GM18508 (cell line): ENCODE measurements at regions not wholly inside any gene's neighbourhood (a gene's known extent, or its start where the extent isn't known, plus 50 kb on each side); places are given as distances from the start of the nearest gene placed in this dataset.

Source experiments
- ATAC-seq: cut with Tn5 transposase; IDR thresholded peaks from one replicate; pipeline ENCODE4 v1.9.1; 2021; ENCODE audit warnings: moderate number of reproducible peaks; ENCODE audit not compliant: insufficient read depth, unreplicated experiment

DNA sequence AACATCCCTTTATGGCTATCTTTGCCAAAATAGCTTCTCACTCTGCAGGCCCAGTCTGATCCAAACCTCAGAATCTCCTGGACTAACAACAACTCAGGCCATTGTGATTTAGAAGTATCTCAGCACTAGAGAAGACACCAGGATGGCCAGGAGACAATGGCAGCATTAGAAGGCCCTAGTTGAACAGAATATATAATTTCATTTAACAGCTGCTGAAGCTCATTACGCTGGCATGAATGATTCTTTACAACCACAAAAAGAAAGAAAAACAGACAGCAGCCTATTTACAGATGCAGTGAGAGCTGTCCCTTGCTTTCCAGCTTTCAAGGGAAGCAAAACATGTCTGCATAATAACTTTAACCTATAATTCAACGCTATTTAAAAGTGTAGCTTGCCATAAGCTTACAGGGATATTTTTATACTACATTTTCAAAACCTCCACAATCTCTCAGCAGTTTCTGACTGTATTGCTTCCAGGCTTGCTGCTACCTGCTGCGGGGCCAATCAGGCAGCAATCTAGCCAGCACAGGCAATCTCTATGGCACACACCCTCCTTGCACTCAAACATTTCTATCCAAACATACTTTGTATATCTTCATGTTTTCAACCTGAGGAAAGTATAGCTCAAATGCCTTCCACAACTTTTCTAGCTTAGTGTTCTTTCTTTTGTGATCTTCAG, 107.3 kb downstream of the OGFRL1 start:
- no peak for ATAC-seq

DNA sequence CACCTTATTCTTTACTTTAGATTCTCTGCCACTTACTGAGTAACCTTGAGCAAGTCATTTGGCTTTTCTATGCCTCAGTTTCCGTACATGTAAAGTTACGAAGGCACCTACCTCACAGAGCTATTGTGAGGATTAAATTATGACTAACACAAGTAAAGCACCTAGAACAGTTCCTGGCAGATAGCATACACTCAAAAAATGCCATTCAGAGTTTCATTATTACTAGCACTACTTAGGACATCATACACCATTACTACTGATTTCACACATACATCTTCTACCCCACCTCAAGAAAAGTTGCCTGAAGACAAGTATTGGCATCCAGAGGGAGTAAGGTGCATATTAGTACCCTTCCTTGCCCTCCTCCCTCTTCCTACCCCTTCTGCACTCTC, 107.8 kb downstream of the OGFRL1 start:
- ATAC-seq = peak; percentile 98

DNA sequence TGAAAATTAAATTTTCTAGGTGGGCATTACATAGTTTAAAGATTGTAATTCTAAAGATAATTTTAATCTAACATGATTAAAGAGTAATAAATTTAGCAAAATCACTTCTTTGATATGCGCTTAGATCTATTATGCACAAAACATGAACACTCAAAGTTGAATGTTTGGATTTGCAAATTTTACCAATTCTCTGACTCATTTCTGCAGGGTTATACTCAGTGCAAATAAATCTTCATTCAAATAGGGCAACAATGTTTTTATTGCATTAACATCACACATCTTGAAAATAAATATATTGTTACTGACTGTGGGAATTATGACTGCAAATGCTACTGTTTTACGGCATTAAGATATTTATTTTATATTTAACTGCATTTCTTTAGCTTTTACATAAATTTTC, 110.7 kb downstream of the OGFRL1 start:
- no peak for ATAC-seq

GRCh38 chr6:71400852-71401251, 112.2 kb downstream of the OGFRL1 start:
- ATAC-seq = no peak

- ATAC-seq = no peak
Observed at GRCh38 chr6:71402096-71402495, 113.5 kb downstream of the OGFRL1 start.

DNA sequence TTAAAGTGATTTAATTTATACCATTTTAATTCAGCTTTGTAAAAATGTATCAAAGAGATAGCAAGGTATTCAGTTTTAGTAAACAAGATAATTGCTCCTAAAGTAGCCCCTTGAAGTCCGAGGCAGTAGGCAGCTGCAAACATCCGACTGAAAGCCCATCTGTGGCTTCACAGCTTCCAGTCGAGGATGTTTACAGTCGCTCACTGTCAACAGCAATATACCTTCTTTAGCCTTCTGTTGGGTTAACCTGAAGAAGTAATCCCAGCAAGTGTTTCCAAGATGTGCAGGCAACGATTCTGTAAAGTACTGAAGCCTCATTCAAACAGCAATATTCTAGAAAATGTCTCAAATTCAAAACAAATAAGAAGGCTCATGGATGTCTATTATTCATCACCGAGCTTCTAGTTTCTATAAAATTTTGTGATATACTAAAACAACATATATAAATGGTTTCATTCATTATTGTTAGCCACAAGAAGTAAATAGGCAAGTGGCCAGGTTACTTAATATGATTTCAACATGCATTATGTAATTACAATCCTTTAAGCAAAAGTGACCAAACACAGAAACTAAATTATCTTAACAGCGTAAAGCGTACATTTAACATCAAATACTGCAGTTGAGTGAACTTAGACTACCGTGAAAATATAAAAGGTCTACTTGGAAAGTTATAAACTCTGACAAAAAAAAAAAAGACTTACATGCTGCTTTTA, 115.0 kb downstream of the OGFRL1 start:
- no peak for ATAC-seq

GRCh38 chr6:71404145-71404966, 115.7 kb downstream of the OGFRL1 start:
- ATAC-seq = no peak

- ATAC-seq = no peak
Observed at GRCh38 chr6:71404967-71405278, 116.3 kb downstream of the OGFRL1 start.

GRCh38 chr6:71405416-71405815, 116.8 kb downstream of the OGFRL1 start:
- no peak for ATAC-seq

- no peak for ATAC-seq
Observed at GRCh38 chr6:71406865-71407860, 118.6 kb downstream of the OGFRL1 start.

DNA sequence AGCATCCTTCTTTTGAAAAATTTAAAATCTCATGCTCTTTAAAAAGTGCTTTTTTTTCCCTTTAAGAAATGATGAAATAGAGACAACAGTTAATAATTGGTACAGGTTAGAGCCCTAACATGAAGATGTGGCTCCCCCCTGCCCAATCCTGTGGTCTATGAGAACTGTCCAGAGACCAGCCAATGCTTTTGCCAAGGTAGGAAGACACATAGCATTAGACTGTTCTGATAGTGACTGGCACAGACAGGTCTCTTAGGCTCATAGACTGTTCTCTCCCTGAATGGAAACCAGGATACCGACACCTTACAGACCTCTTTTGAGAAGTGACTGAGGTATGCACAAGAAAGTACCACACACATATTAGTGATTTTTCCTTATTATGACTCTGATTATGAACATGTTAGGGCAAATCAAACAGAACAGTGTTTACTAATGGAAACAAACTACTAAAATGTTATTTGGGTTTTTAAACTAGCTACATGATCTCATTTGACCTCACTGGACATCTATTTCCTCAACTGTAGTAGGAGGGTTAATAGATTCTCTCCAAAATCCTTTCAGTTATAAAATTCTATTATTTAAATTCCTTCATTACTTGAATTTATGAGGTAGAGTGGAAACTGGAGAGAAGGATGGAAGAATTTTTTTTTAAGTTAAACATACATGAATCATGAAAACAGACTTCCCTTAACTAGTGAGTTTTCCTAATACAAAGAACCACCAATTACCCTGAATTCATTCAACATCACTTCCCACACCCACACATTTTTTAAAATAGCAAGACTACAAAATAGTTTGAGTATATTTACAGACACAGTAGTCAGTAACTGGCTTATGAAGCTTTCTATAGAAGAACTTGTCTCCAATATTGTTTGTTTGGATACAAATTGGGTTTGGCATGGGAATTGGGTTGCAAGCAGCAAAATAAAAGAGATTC, 120.4 kb downstream of the OGFRL1 start:
- ATAC-seq = no peak

- peak; percentile 43 for ATAC-seq
Observed at GRCh38 chr6:71410164-71410566, 121.6 kb downstream of the OGFRL1 start.

DNA sequence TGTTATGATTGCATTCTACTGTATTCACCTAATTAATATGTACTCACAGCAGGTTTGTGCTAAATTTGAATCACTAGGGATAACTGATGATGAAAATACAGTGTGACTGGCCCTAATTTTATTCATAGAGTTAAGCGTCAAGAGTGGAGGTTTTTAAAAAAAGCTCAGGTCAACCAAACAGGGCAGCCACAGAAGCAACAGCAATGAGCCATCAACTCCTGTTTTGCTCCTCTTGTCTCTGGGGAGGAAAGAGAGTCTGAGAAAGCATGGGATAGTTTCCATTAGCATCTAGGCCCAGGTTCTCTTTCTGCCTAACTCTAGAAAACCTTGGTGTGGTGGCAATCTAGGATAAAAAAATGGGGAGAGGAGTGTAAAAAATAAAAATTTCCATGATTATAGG, 122.1 kb downstream of the OGFRL1 start:
- ATAC-seq = no peak

DNA sequence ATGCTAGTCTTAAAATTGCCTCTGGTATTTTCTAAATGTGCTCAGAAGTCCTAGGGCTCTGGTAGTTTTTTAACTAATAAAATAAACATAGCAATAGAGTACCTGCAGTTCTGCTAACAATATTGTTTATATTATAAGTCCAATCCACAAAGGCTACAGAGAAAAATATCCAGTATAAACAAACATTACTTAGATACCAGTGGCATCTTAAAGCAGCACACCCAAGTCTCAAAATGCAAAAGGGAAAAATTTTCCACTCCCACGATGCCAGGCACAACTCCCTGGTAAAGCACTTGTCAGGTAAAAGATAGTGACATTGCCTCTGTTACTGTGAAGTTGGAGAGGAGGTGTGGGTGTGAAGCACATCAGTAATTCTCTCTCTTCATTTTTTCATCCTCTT, 123.3 kb downstream of the OGFRL1 start:
- no peak for ATAC-seq

- no peak for ATAC-seq
Observed at GRCh38 chr6:71412559-71413140, 124.0 kb downstream of the OGFRL1 start.

DNA sequence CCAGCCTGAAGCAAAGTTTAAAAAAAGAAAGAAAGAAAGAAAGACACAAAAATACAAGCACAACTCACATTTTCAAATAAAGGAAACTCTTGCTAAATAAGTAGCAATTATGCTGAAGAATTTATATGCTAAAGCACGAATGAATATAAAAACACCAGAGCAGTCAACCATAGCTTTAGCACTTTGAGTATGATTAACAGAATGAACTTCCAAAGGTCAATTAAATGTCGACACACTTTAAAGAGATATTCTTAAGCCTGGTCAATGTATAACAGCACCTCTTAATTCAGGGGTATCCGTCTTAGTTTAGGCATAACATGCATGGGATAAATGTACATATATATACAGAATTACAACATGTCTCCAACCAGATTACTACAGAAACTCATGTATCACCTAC, 125.9 kb downstream of the OGFRL1 start:
- ATAC-seq = no peak

DNA sequence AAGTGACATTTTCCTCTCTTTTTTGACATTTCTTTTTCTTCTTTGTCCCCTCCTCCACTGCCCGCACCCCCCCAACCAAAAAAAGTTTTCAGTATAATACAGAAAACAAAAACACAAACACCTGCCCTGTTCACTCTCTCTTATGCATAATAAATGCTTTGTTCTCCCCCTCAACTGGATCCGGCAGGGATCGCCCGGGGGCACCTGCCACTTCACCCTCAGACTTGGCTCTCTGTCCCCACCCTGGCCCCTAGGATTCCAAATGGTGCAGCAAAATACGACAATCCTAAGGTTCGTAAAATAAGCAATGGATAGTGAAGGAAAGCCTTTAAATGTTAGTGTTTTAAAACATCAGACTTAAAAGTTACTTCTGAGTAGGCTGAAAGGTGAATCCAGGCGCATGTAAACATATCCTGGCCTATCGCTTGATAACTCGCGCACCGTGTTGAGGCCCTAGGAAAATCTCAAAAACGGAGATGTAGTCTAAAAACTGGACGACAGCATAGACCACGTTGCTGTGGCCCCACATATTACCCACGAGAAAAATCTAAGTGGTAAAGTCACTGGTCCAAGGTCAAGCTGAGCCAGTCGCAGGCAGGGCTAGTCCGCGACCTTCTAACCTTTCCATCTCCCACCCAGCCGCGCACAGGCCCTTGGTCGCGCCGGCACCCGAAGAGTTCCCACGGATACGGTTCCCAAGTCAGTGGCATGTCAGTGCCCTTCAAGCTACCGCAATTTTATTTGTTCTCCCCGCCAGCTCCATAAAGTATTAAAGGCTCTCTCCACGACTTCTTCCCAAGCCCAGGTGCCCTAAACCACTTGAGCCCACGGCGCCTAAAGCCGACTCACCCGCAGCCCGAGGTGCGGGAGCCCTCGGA, 130.8 kb downstream of the OGFRL1 start:
- no peak for ATAC-seq
